ENCODE measurements at regions not wholly inside any gene's neighbourhood (a gene's known extent, or its start where the extent isn't known, plus 50 kb on each side); places are given as distances from the start of the nearest gene placed in this dataset.

DNA sequence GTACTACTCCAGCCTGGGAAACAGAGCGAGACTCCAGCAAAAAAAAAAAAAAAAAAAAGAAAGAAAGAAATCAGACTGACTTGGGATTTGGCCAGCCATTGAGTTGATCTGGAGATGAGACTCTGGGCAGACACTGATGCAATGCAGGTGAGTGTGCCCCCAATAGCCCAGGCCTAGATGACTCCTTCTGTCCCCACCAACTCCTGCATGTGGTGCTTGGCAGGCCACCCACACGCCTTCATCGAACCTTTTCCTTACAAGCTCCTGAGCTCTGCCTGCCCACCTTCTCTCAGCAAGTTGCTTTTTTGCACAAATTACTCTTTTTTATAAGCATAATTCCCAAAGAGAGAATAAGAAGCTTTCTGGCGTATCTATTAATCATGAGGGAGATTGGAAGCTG, 97.9 kb upstream of the MBNL2 start:
- no peak overlapping the region for H3K9ac ChIP-seq (ENCODE audit: low read length)
- no peaks in the 10 kb centered on the region for H3K27me3 ChIP-seq (ENCODE audit: low read length)
- H4K20me1 ChIP-seq (ENCODE audit: insufficient read depth, low read depth, low read length) = no peaks in the 10 kb centered on the region
- DNase-seq = no peak
- H3K27ac ChIP-seq (ENCODE audit: low read length) = no peak overlapping the region
- H2AFZ ChIP-seq (ENCODE audit: low read length) = no peak overlapping the region
- H3K36me3 ChIP-seq (ENCODE audit: insufficient read depth, low read length) = no peaks in the 10 kb centered on the region
- H3K4me2 ChIP-seq (ENCODE audit: low read depth, low read length, poor library complexity, severe bottlenecking) = no peak overlapping the region
- H3K9me3 ChIP-seq (ENCODE audit: low read length) = no peaks in the 10 kb centered on the region
- H3K4me3 ChIP-seq (ENCODE audit: low read length) = no peak overlapping the region
- no peaks in the 10 kb centered on the region for H3K4me1 ChIP-seq (ENCODE audit: low read length)
- H3K79me2 ChIP-seq (ENCODE audit: low read length) = no peaks in the 10 kb centered on the region
- no peaks in the 10 kb centered on the region for H3K9me2 ChIP-seq (replicated peaks; ENCODE audit: insufficient read depth, low read length)

DNA sequence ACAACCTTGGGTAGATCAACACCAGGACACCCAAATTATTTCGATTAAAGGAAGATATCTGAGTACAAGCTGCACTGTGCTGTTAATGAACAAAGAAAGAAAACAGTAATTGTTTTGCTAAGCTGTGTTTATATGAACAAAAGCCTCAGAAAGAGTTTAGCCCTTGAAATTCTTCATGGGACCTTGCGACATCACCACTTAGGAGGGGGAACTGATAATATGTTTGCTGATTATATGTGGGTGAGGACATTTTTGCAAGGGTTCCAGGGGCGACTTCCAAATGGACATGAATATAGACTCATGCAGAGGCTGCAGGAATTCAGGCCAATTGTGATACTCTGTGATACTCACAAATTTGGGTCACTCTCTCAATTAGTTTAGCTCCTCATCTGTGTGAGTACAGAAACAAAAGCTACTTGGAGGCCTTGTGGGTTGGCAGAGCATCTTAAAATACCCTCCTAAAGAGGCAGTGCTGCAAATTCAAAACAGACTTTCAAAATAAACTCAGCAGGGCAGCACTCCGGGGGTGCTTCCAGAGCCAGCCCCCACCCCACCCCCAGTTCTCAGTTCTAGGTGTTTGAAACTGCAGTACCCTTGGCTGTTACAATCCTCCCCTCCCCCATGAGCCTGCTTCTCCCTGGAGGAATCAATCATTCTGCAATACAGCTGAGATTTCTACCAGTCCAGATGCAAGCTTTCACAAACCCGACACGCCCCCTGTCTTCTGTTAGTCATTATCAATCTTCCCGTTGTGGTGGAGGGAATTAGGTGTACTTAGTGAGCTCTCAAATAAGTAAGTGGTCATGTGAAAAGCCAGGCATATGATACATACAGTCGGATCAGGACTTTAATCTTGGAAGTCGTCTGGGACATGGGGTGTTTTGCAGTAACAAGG, 97.0 kb upstream of the MBNL2 start:
- no peak overlapping the region for H3K27ac ChIP-seq (ENCODE audit: low read length)
- no peaks in the 10 kb centered on the region for H3K9me2 ChIP-seq (replicated peaks; ENCODE audit: insufficient read depth, low read length)
- no peaks in the 10 kb centered on the region for H3K9me3 ChIP-seq (ENCODE audit: low read length)
- H3K4me3 ChIP-seq (ENCODE audit: low read length) = no peak overlapping the region
- no peak overlapping the region for H2AFZ ChIP-seq (ENCODE audit: low read length)
- H3K36me3 ChIP-seq (ENCODE audit: insufficient read depth, low read length) = no peaks in the 10 kb centered on the region
- DNase-seq = no peak
- H4K20me1 ChIP-seq (ENCODE audit: insufficient read depth, low read depth, low read length) = no peaks in the 10 kb centered on the region
- no peaks in the 10 kb centered on the region for H3K4me1 ChIP-seq (ENCODE audit: low read length)
- no peak overlapping the region for H3K4me2 ChIP-seq (ENCODE audit: low read depth, low read length, poor library complexity, severe bottlenecking)
- H3K9ac ChIP-seq (ENCODE audit: low read length) = no peak overlapping the region
- H3K79me2 ChIP-seq (ENCODE audit: low read length) = no peaks in the 10 kb centered on the region
- H3K27me3 ChIP-seq (ENCODE audit: low read length) = no peaks in the 10 kb centered on the region

DNA sequence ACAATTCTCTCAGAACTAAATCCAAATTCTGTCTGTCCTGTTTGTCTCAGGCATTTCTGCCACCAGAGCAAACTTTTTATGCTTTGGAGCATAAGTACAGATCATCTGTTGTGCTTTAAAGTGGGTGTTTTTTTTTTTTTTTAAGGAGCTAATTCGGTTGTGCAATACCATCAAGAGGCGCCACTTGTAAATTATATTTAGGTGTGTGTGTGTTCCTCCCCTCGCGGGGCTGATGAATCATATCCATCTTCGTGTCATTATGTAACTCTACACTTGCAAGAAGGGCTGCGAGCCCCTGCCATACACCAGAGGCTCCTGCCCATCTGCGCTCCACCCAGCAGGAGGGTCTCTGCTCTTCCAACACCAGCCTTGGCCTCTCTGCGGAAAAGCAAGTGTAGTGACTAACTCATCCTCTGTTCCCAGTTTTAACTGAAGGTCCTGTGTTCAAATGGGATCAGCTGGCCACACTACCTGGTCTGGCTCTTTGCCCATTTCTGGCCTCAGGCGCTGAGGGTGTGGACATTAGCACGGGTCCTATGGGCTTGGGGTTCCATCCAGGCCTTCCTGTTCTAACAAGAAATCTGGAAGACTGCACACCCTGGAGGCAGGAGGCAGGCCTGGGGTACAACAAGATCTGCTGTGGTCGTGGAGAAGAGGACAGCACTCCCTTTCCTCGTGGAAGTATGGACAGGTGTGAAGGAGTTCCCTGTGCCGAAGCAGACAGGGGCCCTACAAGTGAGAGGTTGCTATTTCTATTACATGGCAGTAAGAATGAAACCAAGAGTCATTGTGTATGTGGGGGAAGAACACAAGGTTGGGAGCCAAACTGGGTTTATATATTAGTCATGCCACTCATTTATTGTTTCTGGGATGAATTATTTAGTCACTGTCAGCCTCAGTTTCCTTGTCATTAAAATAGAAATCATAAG, 96.1 kb upstream of the MBNL2 start:
- H2AFZ ChIP-seq (ENCODE audit: low read length) = no peak overlapping the region
- no peak overlapping the region for H3K4me3 ChIP-seq (ENCODE audit: low read length)
- no peaks in the 10 kb centered on the region for H3K9me2 ChIP-seq (replicated peaks; ENCODE audit: insufficient read depth, low read length)
- no peak overlapping the region for H3K27ac ChIP-seq (ENCODE audit: low read length)
- H3K27me3 ChIP-seq (ENCODE audit: low read length) = no peaks in the 10 kb centered on the region
- no peak for DNase-seq
- H3K9ac ChIP-seq (ENCODE audit: low read length) = no peak overlapping the region
- H3K9me3 ChIP-seq (ENCODE audit: low read length) = no peaks in the 10 kb centered on the region
- no peaks in the 10 kb centered on the region for H4K20me1 ChIP-seq (ENCODE audit: insufficient read depth, low read depth, low read length)
- H3K4me2 ChIP-seq (ENCODE audit: low read depth, low read length, poor library complexity, severe bottlenecking) = no peak overlapping the region
- H3K36me3 ChIP-seq (ENCODE audit: insufficient read depth, low read length) = no peaks in the 10 kb centered on the region
- no peaks in the 10 kb centered on the region for H3K4me1 ChIP-seq (ENCODE audit: low read length)
- H3K79me2 ChIP-seq (ENCODE audit: low read length) = no peaks in the 10 kb centered on the region

DNA sequence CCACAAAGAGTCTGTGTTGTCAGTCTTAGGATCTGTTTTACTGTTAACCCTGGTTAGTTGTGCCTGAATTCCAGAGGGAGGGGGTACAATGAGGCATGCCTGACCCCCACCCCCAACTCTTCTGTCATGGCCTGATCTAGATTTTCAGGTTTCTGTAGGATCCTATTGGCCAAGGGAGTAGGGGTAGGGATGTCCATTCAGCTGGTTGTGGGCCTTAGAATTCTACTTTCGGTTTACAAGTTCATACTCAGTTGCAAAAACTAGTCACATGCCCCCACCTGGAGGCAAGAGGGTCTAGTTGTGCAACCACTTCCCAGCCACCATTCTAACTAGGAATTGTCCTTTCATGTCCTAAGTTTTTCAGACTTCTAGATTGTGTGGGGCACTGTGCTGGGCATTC, 94.3 kb upstream of the MBNL2 start:
- no peaks in the 10 kb centered on the region for H3K9me2 ChIP-seq (replicated peaks; ENCODE audit: insufficient read depth, low read length)
- no peaks in the 10 kb centered on the region for H3K9me3 ChIP-seq (ENCODE audit: low read length)
- no peak overlapping the region for H3K9ac ChIP-seq (ENCODE audit: low read length)
- H3K4me3 ChIP-seq (ENCODE audit: low read length) = no peak overlapping the region
- no peak for DNase-seq
- H3K27me3 ChIP-seq (ENCODE audit: low read length) = no peaks in the 10 kb centered on the region
- no peaks in the 10 kb centered on the region for H3K4me1 ChIP-seq (ENCODE audit: low read length)
- no peak overlapping the region for H2AFZ ChIP-seq (ENCODE audit: low read length)
- no peak overlapping the region for H3K27ac ChIP-seq (ENCODE audit: low read length)
- H3K4me2 ChIP-seq (ENCODE audit: low read depth, low read length, poor library complexity, severe bottlenecking) = no peak overlapping the region
- no peaks in the 10 kb centered on the region for H3K36me3 ChIP-seq (ENCODE audit: insufficient read depth, low read length)
- no peaks in the 10 kb centered on the region for H4K20me1 ChIP-seq (ENCODE audit: insufficient read depth, low read depth, low read length)
- H3K79me2 ChIP-seq (ENCODE audit: low read length) = no peaks in the 10 kb centered on the region

DNA sequence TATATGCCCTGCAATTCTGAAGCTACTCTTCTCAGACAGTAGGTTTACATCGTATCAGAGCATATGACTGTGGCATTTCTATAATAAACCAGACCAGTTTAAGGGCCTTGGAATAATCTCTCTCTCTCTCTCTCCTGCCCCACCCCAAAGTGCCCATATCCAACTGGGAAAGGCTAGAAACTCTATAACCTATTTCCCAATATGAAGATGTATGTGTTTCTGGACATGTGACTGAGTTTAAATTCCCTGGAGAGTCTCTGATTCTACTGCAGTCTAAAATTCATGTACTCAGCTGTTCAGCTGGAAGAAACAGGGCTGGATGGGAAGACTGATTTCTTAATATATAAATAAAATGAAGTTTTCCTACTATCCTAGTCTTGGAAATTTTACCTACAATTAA, 91.9 kb upstream of the MBNL2 start:
- H3K4me3 ChIP-seq (ENCODE audit: low read length) = no peak overlapping the region
- no peaks in the 10 kb centered on the region for H3K79me2 ChIP-seq (ENCODE audit: low read length)
- no peaks in the 10 kb centered on the region for H3K36me3 ChIP-seq (ENCODE audit: insufficient read depth, low read length)
- no peaks in the 10 kb centered on the region for H3K9me3 ChIP-seq (ENCODE audit: low read length)
- H3K27me3 ChIP-seq (ENCODE audit: low read length) = no peaks in the 10 kb centered on the region
- no peak overlapping the region for H3K9ac ChIP-seq (ENCODE audit: low read length)
- DNase-seq = no peak
- H4K20me1 ChIP-seq (ENCODE audit: insufficient read depth, low read depth, low read length) = no peaks in the 10 kb centered on the region
- H2AFZ ChIP-seq (ENCODE audit: low read length) = no peak overlapping the region
- no peaks in the 10 kb centered on the region for H3K4me1 ChIP-seq (ENCODE audit: low read length)
- H3K9me2 ChIP-seq (replicated peaks; ENCODE audit: insufficient read depth, low read length) = no peaks in the 10 kb centered on the region
- no peak overlapping the region for H3K4me2 ChIP-seq (ENCODE audit: low read depth, low read length, poor library complexity, severe bottlenecking)
- no peak overlapping the region for H3K27ac ChIP-seq (ENCODE audit: low read length)

DNA sequence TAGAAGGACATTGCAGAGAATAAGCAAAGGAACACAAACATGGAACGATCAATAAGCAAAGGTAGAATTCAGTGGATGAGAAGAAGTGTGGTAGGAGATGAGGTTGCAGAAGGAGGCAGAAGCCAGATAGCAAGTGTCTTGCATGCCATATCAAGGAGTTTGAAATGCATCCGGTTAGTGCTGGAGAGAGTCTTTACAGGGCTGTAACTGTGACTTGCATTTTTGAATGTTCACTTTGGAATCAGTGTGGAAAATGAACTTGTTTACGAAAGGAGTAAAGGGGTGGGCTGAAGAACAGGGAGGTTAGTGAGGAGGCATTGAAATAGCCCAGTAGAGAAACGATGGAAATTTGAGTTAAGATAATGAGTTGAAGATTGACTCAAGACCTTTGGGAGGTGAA, 90.7 kb upstream of the MBNL2 start:
- H3K27ac ChIP-seq (ENCODE audit: low read length) = no peak overlapping the region
- no peaks in the 10 kb centered on the region for H3K9me3 ChIP-seq (ENCODE audit: low read length)
- H3K36me3 ChIP-seq (ENCODE audit: insufficient read depth, low read length) = no peaks in the 10 kb centered on the region
- H3K9ac ChIP-seq (ENCODE audit: low read length) = no peak overlapping the region
- no peak overlapping the region for H3K4me2 ChIP-seq (ENCODE audit: low read depth, low read length, poor library complexity, severe bottlenecking)
- no peaks in the 10 kb centered on the region for H3K27me3 ChIP-seq (ENCODE audit: low read length)
- no peaks in the 10 kb centered on the region for H3K79me2 ChIP-seq (ENCODE audit: low read length)
- no peak overlapping the region for H3K4me3 ChIP-seq (ENCODE audit: low read length)
- H3K4me1 ChIP-seq (ENCODE audit: low read length) = no peaks in the 10 kb centered on the region
- no peak for DNase-seq
- no peaks in the 10 kb centered on the region for H4K20me1 ChIP-seq (ENCODE audit: insufficient read depth, low read depth, low read length)
- no peaks in the 10 kb centered on the region for H3K9me2 ChIP-seq (replicated peaks; ENCODE audit: insufficient read depth, low read length)
- H2AFZ ChIP-seq (ENCODE audit: low read length) = no peak overlapping the region

DNA sequence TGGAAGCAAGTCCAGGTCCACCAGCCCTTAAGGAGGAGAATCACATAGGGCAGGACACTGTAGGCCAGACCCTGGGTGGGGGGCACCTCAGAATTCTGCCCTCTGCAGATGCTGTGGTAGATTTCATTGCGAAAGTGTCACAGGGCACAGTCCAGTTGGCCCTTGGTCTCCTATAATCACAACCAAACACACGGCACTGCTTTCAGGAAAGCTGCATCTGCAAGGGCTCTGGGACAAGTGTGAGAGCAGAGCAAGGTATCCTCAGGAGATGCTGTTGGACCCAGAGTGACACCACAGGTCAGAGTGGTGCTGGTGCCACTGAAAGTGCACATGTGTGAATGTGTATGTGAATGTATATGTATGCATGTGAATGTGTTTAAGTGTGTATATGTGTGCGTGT, 88.6 kb upstream of the MBNL2 start:
- Histone ChIP-seq H3K27ac (ENCODE audit: low read length) (no peak overlapping the region), H3K27me3 (ENCODE audit: low read length) (no peaks in the 10 kb centered on the region), H3K4me3 (ENCODE audit: low read length) (no peak overlapping the region), H3K36me3 (ENCODE audit: insufficient read depth, low read length) (no peaks in the 10 kb centered on the region), H3K9me3 (ENCODE audit: low read length) (no peaks in the 10 kb centered on the region), H2AFZ (ENCODE audit: low read length) (no peak overlapping the region), H3K9ac (ENCODE audit: low read length) (no peak overlapping the region), H3K79me2 (ENCODE audit: low read length) (no peaks in the 10 kb centered on the region), H3K4me2 (ENCODE audit: low read depth, low read length, poor library complexity, severe bottlenecking) (no peak overlapping the region), H3K4me1 (ENCODE audit: low read length) (no peaks in the 10 kb centered on the region), H4K20me1 (ENCODE audit: insufficient read depth, low read depth, low read length) (no peaks in the 10 kb centered on the region), H3K9me2 (replicated peaks; ENCODE audit: insufficient read depth, low read length) (no peaks in the 10 kb centered on the region)
- DNase-seq = no peak

DNA sequence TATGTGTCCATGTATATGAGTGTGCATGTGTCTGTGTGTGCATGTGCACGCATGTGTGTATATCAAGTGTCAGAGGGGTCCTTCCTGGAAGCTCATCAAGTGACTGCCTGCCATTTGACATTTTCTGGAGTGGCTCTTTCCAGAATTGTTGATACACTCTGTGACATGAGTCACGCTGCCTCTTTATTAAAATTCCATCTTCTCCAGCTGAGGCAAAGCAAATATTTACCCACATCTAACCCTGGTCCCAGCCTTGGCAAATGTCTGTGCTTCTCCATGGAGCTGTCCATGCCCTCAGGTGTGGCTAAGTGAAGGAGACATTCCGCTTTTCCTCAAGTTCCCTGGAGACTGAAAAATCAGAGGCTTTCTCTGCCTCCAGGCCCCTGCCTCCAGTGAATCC, 88.2 kb upstream of the MBNL2 start:
- H4K20me1 ChIP-seq (ENCODE audit: insufficient read depth, low read depth, low read length) = no peaks in the 10 kb centered on the region
- H3K9me2 ChIP-seq (replicated peaks; ENCODE audit: insufficient read depth, low read length) = no peaks in the 10 kb centered on the region
- no peak for DNase-seq
- H2AFZ ChIP-seq (ENCODE audit: low read length) = no peak overlapping the region
- H3K4me2 ChIP-seq (ENCODE audit: low read depth, low read length, poor library complexity, severe bottlenecking) = no peak overlapping the region
- H3K27me3 ChIP-seq (ENCODE audit: low read length) = no peaks in the 10 kb centered on the region
- no peaks in the 10 kb centered on the region for H3K36me3 ChIP-seq (ENCODE audit: insufficient read depth, low read length)
- H3K4me3 ChIP-seq (ENCODE audit: low read length) = no peak overlapping the region
- H3K27ac ChIP-seq (ENCODE audit: low read length) = no peak overlapping the region
- no peaks in the 10 kb centered on the region for H3K79me2 ChIP-seq (ENCODE audit: low read length)
- peaks cover 2% of the 10 kb centered on the region; the same call in 1 of the 2 replicates for H3K4me1 ChIP-seq (ENCODE audit: low read length)
- no peaks in the 10 kb centered on the region for H3K9me3 ChIP-seq (ENCODE audit: low read length)
- H3K9ac ChIP-seq (ENCODE audit: low read length) = no peak overlapping the region

All from Karpas-422 (cell line).